G401 (cell line): ENCODE measurements at regions not wholly inside any gene's neighbourhood (a gene's known extent, or its start where the extent isn't known, plus 50 kb on each side); places are given as distances from the start of the nearest gene placed in this dataset.
"Not testable (repeated sequence)": the region's sequence is repeated elsewhere in the genome, so short reads cannot be mapped to it uniquely, and the experiment has no call there.

Source experiments
- DNase-seq: peaks from one replicate; pipeline ENCODE4 v3.0.0-alpha.2; 2015; ENCODE audit warnings: low spot score
- in situ Hi-C: cut with HindIII; loops from 2 replicates; pipeline ENCODE4 v1.10.0; 2016; ENCODE audit warnings: low sequenced_read_pairs, mixed read lengths

GRCh38 chr16:22572331-22573224, 61.9 kb downstream of the NPIPB5 start:
- in situ Hi-C loops, result not testable (repeated sequence)
- peak; percentile 16 for DNase-seq

- DNase-seq, in situ Hi-C loops: not testable (repeated sequence)
These were observed 62.5 kb downstream of the NPIPB5 start for GRCh38 chr16:22573225-22573530.

GRCh38 chr16:22576506-22576905, 65.8 kb downstream of the NPIPB5 start:
- DNase-seq, in situ Hi-C loops: not testable (repeated sequence)

GRCh38 chr16:22583195-22583594, 72.5 kb downstream of the NPIPB5 start:
- DNase-seq, in situ Hi-C loops: not testable (repeated sequence)

GRCh38 chr16:22584459-22584858, 73.8 kb downstream of the NPIPB5 start:
- in situ Hi-C loops, DNase-seq: not testable (repeated sequence)

GRCh38 chr16:22584941-22585340, 74.2 kb downstream of the NPIPB5 start:
- in situ Hi-C loops, DNase-seq: not testable (repeated sequence)

- in situ Hi-C loops, result not testable (repeated sequence)
These were observed 74.7 kb downstream of the NPIPB5 start for GRCh38 chr16:22585431-22585830.

GRCh38 chr16:22586732-22587131, 76.0 kb downstream of the NPIPB5 start:
- in situ Hi-C loops, DNase-seq: not testable (repeated sequence)

More at GRCh38 chr16:22585431-22585830, 74.7 kb downstream of the NPIPB5 start:
- DNase-seq, result not testable (repeated sequence)

- in situ Hi-C loops, DNase-seq: not testable (repeated sequence)
These were observed 79.1 kb downstream of the NPIPB5 start for GRCh38 chr16:22589757-22590156.

GRCh38 chr16:22596445-22597045, 85.9 kb downstream of the NPIPB5 start:
- in situ Hi-C loops, DNase-seq: not testable (repeated sequence)

GRCh38 chr16:22603744-22604143, 93.1 kb downstream of the NPIPB5 start:
- in situ Hi-C loops, DNase-seq: not testable (repeated sequence)

- DNase-seq, in situ Hi-C loops: not testable (repeated sequence)
These were observed 95.9 kb downstream of the NPIPB5 start for GRCh38 chr16:22606619-22607018.

- DNase-seq, in situ Hi-C loops: not testable (repeated sequence)
These were observed 99.1 kb downstream of the NPIPB5 start for GRCh38 chr16:22609798-22610197.

- in situ Hi-C loops, DNase-seq: not testable (repeated sequence)
These were observed 100.4 kb downstream of the NPIPB5 start for GRCh38 chr16:22611128-22611527.

GRCh38 chr16:22614271-22614947, 103.7 kb downstream of the NPIPB5 start:
- in situ Hi-C loops, result no loop called here
- DNase-seq, result no peak

- in situ Hi-C loops, result no loop called here
- DNase-seq, result no peak
These were observed 108.2 kb downstream of the NPIPB5 start for GRCh38 chr16:22618842-22619241.

GRCh38 chr16:22621586-22622155, 111.0 kb downstream of the NPIPB5 start:
- no peak for DNase-seq
- in situ Hi-C loops, result no loop called here

GRCh38 chr16:22622703-22623102, 112.0 kb downstream of the NPIPB5 start:
- in situ Hi-C loops, result no loop called here
- DNase-seq, result no peak

- DNase-seq, result no peak
- in situ Hi-C loops, result no loop called here
These were observed 112.7 kb downstream of the NPIPB5 start for GRCh38 chr16:22623351-22623781.
